Skeletal muscle cell (primary cell): ENCODE measurements at regions not wholly inside any gene's neighbourhood (a gene's known extent, or its start where the extent isn't known, plus 50 kb on each side); places are given as distances from the start of the nearest gene placed in this dataset.
"Not testable (repeated sequence)": the region's sequence is repeated elsewhere in the genome, so short reads cannot be mapped to it uniquely, and the experiment has no call there.

Experiments
- DNase-seq: peaks from one replicate; pipeline ENCODE4 v3.0.0-alpha.2; 2010; ENCODE audit warnings: low read depth
- H3K4me3 ChIP-seq: 2 replicates; pipeline ENCODE4 v1.5.1; 2011; ENCODE audit warnings: low read depth, mild to moderate bottlenecking, control low read depth, low read length, moderate library complexity

DNA sequence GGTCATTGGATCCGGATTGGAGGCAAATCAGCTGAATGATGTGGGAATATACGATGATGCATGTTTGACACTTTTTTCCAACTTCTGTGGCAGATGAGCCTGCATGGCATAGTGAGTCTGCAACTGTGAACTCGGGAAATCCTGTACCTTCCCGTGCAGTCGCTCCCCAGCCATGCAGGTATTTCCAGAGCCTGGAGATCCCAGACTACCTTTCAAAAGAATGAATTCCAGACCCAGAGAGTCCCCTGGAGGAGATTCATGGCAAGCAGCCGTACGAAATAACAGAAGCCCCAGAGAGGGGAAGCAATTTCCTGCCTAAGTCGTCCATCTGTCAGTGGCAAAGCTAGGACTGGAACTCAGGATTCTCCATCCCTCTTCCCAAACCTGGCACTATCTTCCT is 75.7 kb upstream of the FAM20A start:
- H3K4me3 ChIP-seq, result no peak overlapping the region
- no peak for DNase-seq

DNA sequence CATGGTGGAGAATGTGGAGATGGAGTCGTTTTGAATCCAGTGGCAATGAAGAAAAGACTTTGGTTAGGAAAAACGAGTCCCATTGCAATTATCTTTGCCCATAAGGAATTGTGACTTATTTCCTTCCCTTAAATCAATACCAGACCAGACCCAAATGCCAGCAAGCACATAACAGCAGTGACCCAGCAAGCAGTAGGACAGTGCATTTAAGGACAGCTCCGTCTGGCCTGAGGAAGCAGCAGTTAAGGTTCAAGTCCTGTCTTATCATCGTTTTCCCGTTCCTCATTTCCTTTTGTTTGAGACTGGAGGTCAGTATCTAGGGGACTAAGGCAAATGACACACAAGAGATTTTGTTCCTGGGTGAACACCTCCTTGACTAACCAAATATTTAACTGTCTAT is 74.6 kb upstream of the FAM20A start:
- no peak overlapping the region for H3K4me3 ChIP-seq
- no peak for DNase-seq

DNA sequence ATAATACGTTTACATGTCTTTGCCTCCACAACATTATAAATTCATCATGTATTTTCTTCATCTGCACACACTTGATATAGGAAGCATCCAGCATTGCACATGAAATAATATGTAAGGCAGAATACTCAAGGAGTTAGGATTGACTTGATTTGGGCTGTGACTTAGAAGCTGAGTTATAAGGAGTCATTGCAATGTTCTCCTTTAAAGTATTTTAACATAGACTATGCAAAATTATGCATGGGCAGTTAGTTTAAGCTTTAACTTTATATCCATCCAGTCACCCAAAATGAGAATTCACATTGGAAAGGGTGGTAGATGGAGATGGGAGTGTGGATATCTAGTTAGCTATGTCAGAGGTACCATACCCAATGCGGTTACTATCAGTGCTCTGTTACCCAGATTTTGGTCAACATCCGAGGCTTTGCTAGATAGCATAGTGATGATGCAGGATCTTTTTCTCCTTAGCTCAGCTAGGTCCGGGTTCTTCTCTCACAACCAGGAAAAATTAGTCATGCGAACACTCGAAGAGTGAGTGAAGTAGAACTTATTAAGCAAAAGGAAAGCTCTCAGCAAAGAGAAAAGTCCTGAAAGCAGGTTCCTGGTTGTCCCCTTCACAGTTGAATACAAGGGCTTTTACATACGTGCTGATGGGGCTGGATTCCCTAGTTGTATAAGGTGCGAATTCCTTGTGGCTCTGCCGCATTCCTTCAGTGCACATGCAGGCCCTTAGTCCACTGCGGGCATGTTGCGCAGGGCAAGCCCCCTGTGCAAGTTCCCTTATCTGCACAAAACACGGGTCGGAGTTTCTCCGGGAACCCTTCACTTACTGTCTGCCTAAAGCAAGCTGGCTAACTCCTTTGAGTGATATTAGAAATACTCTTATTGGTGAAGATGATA is 73.1 kb upstream of the FAM20A start:
- no peak for DNase-seq
- no peak overlapping the region for H3K4me3 ChIP-seq

DNA sequence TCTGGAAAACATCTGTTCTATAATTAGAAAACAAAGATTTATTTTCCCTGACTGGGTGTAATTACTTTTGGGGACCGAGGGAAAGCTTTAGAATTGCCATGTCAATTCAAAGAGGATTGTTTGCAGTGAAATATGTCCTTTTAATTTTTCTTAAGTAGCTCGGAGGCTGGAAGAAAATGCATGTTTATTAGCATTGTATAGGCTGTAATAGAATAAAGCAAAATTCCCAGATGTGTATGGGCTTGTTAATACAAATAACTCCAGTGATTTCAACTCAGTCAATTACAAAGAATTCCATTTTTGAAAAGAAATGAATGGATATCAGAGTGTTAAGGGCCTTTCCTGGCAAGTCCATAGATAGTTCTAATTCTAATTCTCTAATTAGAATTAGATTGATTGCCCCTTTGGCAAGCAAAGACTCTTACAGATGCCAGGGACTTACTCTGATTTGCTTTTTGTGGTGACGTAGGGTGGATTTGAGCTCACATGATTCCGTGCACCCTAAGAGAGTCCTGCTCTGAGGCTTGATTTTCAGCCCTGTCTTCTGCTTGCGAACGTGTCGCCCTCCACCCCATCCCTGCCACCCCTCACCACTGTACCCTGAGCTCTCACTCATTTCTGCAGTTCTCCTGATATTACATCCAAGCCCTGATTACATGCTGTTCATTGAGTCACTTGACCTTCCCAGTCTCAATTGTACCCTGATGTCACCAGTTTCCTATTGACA is 70.0 kb upstream of the FAM20A start:
- no peak overlapping the region for H3K4me3 ChIP-seq
- no peak for DNase-seq

DNA sequence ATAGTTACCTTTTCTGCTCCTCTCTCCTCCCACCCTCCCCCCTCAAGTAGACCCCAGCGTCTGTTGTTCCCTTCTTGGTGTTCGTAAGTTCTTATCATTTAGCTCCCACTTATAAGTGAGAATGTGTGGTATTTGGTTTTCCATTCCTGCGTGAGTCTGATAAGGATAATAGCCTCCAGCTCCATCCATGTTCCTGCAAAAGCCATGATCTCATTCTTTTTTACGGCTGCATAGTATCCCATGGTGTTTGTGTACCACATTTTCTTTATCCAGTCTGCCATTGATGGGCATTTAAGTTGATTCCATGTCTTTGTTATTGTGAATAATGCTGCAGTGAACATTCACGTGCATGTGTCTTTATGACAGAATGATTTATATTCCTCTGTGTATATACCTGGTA is 65.3 kb upstream of the FAM20A start:
- not testable (repeated sequence) for DNase-seq, H3K4me3 ChIP-seq

DNA sequence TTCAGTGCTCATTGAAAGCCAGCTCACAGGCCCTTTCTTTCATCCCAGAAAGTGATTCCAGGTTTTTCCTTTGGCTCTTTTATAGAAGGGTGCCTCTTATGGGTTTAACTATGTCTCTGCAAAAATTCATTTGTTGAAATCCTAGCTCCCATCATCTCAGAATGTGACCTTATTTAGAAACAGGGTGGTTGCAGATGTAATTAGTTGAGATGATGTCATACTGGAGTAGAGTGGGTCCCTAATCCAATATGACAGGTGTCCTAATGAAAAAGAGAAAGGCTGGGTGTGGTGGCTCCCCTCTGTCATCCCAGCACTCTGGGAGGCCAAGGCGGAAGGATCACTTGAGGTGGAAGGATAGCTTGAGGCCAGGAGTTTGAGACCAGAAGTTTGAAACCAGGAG is 64.2 kb upstream of the FAM20A start:
- no peak overlapping the region for H3K4me3 ChIP-seq
- no peak for DNase-seq

DNA sequence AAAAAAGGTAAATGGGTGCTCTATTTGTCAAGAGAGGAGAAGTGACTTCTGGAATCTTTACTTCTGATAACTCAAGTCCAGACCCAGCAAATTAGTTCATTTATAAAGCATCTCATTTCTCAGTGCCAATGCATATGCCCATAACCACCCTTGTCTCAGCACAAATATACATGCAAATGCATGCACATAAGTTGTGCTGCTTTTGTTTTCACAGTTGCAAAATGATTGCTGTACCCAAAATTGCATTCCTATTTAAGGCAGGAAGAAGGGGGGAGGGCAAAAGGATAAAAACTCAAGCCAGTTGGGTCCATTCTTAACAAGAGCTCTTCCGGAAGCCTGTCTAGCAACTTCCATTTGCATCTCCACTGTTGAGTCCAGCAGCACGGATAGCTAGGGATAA is 61.3 kb upstream of the FAM20A start:
- no peak for DNase-seq
- H3K4me3 ChIP-seq, result no peak overlapping the region

DNA sequence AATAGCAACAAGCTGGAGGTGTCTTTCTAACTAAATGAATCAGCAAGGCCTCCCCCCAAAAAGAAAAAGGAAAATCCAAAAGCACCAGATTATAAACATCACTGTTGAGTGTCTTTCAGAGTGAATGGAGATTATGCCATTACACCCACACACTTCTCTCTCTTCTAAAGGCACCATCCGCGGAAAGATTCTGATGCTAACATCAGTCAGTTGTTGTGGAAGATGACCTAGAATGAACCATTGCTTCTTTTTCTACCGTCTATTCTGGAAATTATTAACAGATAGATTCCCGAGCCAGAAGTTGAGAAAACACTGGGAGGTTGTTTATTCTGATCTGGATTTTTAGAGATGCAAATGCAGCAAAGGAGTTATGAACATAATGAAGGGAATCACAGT is 60.9 kb upstream of the FAM20A start:
- no peak for DNase-seq
- H3K4me3 ChIP-seq, result no peak overlapping the region

DNA sequence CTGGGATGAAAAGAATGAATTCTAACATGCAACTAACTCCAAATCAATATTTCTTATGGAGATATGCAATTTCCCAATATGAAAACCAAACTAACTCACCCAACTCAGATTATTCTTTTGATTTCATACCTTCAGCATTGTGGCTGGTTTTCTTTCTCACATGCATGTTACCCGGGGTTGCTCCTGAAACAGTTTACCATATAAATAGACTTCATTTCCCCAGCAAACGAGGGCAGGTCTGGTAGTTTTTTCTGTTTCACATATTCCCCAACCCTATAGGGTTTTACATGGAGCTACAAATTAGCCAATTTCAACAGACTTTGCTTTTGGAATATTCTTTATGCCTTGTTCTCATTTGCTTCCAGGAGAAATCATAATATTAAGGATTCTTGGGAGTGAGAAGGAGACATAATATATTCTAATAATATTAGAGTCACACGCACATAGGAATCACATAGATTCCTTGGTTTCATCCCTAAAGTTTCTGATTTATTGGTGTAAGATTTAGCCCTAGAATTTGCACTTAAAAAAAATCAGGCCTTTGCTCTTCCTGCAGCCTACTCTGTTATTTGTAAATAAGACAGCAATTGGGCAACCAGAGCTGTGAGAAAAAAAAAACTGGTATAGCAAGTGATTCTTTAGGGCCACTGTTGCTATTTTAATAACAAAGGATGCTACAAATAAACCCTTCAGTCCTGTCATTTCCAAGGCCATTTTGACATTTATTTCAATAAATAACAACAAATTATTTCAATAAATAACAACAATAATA is 60.3 kb upstream of the FAM20A start:
- no peak overlapping the region for H3K4me3 ChIP-seq
- DNase-seq, result no peak

DNA sequence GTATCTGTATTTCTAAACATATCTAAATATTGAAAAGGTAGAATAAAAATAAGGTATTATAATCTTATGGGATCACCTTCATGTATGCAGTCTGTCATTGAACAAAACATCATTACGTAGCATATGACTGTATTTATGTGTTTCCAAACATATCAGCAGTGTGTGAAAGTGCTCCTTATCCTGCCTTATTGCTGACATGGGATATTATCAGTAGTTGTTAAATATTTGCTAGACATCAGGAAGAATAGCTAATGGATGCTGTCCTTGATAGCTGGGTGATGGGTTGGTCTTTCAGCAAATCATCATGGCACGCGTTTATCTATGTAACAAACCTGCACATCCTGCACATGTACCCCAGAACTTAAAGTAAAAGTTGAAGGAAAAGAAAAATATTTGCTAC is 59.1 kb upstream of the FAM20A start:
- no peak overlapping the region for H3K4me3 ChIP-seq
- DNase-seq, result no peak

DNA sequence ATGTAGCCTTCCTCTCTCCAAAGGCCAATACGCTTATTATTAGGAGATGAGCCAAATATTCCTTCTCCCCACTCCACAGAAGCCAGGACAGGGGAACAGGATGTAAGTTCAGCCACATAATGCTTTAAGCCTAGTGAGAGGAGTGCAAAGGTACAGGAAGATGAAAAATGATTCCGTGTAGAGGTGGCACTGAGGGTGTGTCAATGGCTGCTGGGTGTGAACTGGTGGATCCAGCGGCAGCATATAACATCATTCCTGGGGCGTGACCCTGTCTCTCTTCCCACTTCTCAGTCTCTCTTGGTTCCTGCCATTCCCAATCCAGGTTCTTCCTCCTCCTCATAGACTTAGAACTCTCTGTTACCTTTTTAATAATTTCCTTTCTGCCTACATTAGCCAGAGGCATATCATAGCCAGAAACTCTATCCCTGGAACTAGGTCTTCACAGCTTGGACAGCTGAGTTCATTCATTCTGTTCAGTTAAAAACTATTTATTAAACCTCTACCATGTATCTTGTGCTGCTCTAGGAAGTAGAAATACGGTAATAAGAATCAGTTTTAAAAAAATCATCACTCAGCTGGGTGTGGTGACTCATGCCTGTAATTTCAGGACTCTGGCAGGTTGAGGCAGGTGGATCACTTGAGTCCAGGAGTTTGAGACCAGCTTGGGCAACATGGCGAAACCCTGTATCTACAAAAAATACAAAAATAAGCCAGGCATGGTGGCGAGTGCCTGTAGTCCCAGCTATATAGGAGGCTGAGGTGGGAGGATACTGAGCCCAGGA is 58.0 kb upstream of the FAM20A start:
- no peak overlapping the region for H3K4me3 ChIP-seq
- DNase-seq, result no peak

DNA sequence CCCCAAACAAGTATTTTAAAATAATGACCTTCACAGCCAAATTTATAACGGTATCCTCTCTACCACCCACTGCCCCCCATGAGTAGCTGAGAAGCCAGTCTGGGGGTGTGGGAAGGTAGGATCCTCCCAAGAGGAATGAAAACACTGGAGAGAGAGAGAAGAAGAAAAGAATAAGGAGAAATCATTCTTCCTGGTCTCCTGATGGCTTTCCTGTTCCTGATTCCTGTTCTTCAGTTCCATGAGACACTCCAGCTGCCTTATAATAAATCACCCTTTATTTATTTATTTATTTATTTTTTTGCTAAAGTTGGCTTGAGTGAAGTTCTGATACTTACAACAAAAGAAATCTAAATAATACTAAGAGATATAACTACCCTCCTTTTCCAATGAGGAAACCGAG is 56.4 kb upstream of the FAM20A start:
- DNase-seq, result no peak
- no peak overlapping the region for H3K4me3 ChIP-seq

DNA sequence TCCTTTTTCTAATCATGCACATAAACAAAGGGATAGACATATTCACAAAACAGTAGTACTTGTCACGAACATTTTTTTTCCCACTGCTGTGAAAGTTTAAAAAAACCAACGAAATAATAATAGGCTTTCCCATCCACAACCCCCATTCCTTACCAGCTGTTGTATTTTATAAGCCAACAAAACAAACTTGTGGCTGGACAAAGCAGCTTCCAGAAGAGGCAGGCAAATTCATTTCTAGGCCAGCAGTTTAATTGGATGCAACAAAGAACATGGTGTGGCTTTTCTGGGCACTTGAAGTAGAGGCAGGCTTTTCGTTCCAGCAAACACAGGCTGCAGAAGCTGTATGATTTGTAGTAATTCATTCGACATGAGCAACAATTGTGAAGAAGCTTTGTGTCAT is 56.0 kb upstream of the FAM20A start:
- H3K4me3 ChIP-seq, result no peak overlapping the region
- no peak for DNase-seq

DNA sequence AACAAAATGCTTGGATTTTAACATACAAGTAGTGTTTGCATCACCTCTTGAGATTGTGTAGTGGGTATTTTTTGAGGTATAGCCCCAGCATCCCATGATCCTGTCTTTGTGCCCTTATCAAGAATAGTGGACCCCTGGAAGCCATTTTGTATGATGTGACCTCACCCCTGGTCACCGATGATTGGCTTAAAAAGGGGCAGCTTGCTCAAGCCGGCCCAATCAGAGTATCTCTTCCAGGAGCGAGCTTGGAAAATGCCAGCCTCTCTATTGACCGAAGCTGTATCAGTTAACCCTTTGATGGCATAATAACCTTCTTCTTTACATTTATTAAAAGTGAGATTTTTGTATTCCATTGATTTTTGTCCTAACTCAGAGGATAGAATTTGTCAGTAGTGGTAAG is 55.5 kb upstream of the FAM20A start:
- DNase-seq, result no peak
- no peak overlapping the region for H3K4me3 ChIP-seq
